Sigmoid colon (tissue), 6 donors: ENCODE measurements at regions not wholly inside any gene's neighbourhood (a gene's known extent, or its start where the extent isn't known, plus 50 kb on each side); places are given as distances from the start of the nearest gene placed in this dataset.

ENCODE experiments used
- DNase-seq: peaks from one replicate; pipeline ENCODE4 v3.0.0-alpha.2; 2019
- H3K27ac ChIP-seq, 4 donors: fragments of 200-600 bp; sonication (generic); one replicate each; pipeline ENCODE4 v1.5.1; 2016 to 2019; ENCODE audit warnings: mild to moderate bottlenecking in 1 of 4
- H3K27me3 ChIP-seq, 3 donors: fragments of 200-600 bp; sonication (generic); one replicate each; pipeline ENCODE4 v1.5.1; 2019; ENCODE audit warnings: mild to moderate bottlenecking in 1 of 3
- H3K36me3 ChIP-seq, 4 donors: fragments of 200-600 bp; sonication (generic); one replicate each; pipeline ENCODE4 v1.5.1; 2016 to 2019
- H3K4me1 ChIP-seq, 4 donors: fragments of 200-600 bp; sonication (generic); one replicate each; pipeline ENCODE4 v1.5.1; 2017 to 2019
- H3K4me3 ChIP-seq, 4 donors: fragments of 200-600 bp; sonication (generic); one replicate each; pipeline ENCODE4 v1.5.1; 2017 to 2019; ENCODE audit warnings: mild to moderate bottlenecking in 2 of 4, moderate library complexity in 1 of 4
- H3K9me3 ChIP-seq, 4 donors: fragments of 200-600 bp in 3 of 4; sonication (generic) in 3 of 4; one replicate each; pipeline versions ENCODE4 v1.5.1 to v1.6.1; 2013 to 2019
- EP300 ChIP-seq, 4 donors: sonication (generic); formaldehyde crosslinking; IDR thresholded peaks; one replicate each; pipeline ENCODE4 v1.6.1; 2017; ENCODE audit warnings: antibody characterized with exemption in 4 of 4
- POLR2A ChIP-seq, 2 donors: fragments of 450-650 bp; IDR thresholded peaks; one replicate each; pipeline ENCODE4 v1.6.1; 2016; ENCODE audit warnings: antibody characterized with exemption in 2 of 2, mild to moderate bottlenecking in 2 of 2, moderate library complexity in 2 of 2
- POLR2AphosphoS5 ChIP-seq, 4 donors: sonication (generic); formaldehyde crosslinking; IDR thresholded peaks; one replicate each; pipeline ENCODE4 v1.6.1; 2017; ENCODE audit warnings: antibody characterized with exemption in 4 of 4
- WGBS, 2 donors: extraction: QIAGEN DNeasy Blood & Tissue Kit; methylation state at CpG; one replicate each; pipeline ENCODE4 v1.1.7; 2013; 5-methylcytosine and 5-hydroxymethylcytosine counted together
- intact Hi-C: fragments of 100-400 bp; cut with DNase I; formaldehyde crosslinking; loops from one replicate; pipeline ENCODE4 v1.15.1; 2023
- TF ChIP-seq, protein P1 (sequence below), 4 experiments: fragments of 450-650 bp in 3 of 4; fragments of 200-600 bp in 1 of 4; IDR thresholded peaks; one replicate each; pipeline ENCODE4 v1.5.1; 2016 to 2019; ENCODE audit warnings: antibody characterized with exemption in 4 of 4, mild to moderate bottlenecking in 3 of 4, moderate library complexity in 2 of 4
- donor health status: healthy with polysubstance abuse.
- donor health status: healthy.

DNA sequence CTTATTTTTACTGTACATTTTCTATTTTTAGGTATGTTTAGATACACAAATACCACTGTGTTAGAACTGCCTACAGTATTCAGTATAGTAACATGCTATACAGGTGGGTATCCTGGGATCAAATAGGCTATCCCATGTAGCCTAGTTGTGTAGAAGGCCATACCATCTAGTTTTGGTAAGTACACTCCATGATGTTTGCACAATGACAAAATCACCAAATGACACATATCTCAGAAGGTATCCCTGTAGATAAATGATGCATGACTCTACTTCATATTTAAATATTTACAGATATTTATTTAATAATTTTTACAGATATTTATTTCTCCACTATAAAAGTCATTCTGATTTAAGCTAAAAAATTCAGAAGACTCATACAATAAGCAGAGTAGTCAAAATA lies 233.8 kb upstream of the OSR1 start:
- no peaks in the 10 kb centered on the region for H3K9me3 ChIP-seq
- intact Hi-C loops, result no loop called here
- TF ChIP-seq POLR2AphosphoS5 (IDR thresholded peaks at IDR 0.05), result no peak
- TF ChIP-seq, protein P1, sequence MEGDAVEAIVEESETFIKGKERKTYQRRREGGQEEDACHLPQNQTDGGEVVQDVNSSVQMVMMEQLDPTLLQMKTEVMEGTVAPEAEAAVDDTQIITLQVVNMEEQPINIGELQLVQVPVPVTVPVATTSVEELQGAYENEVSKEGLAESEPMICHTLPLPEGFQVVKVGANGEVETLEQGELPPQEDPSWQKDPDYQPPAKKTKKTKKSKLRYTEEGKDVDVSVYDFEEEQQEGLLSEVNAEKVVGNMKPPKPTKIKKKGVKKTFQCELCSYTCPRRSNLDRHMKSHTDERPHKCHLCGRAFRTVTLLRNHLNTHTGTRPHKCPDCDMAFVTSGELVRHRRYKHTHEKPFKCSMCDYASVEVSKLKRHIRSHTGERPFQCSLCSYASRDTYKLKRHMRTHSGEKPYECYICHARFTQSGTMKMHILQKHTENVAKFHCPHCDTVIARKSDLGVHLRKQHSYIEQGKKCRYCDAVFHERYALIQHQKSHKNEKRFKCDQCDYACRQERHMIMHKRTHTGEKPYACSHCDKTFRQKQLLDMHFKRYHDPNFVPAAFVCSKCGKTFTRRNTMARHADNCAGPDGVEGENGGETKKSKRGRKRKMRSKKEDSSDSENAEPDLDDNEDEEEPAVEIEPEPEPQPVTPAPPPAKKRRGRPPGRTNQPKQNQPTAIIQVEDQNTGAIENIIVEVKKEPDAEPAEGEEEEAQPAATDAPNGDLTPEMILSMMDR (IDR thresholded peaks at IDR 0.05), result no peak
- no peak for TF ChIP-seq EP300 (IDR thresholded peaks at IDR 0.05)
- TF ChIP-seq POLR2A (IDR thresholded peaks at IDR 0.05), result no peak
- no peak overlapping the region for H3K27ac ChIP-seq
- H3K4me3 ChIP-seq, result no peak overlapping the region
- no peaks in the 10 kb centered on the region for H3K27me3 ChIP-seq
- no peak for DNase-seq
- H3K4me1 ChIP-seq, result no peaks in the 10 kb centered on the region
- no peaks in the 10 kb centered on the region for H3K36me3 ChIP-seq

DNA sequence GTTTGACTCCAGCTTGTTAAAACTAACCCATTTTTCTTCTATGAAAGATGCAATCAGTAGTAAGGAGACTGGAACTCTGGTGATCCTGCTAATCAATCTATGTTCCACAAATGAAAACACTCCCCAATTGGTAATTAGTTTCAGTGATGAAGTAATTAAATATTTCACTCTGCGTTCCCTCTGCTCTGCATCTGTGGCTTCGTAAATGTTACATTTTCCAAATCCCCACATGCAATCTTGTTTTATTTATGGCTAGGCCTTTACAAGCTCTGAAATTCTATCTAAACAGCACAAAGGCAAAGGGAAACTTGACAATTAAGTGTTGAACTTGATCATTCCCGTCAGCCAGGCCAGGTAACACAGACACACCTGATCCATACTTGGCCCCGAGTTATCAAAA lies 231.4 kb upstream of the OSR1 start:
- no peak overlapping the region for H3K4me3 ChIP-seq
- no peaks in the 10 kb centered on the region for H3K27me3 ChIP-seq
- no peak for DNase-seq
- intact Hi-C loops, result no loop called here
- H3K9me3 ChIP-seq, result no peaks in the 10 kb centered on the region
- H3K4me1 ChIP-seq, result no peaks in the 10 kb centered on the region
- no peak overlapping the region for H3K27ac ChIP-seq
- H3K36me3 ChIP-seq, result no peaks in the 10 kb centered on the region
- no peak for TF ChIP-seq POLR2AphosphoS5 (IDR thresholded peaks at IDR 0.05)
- TF ChIP-seq EP300 (IDR thresholded peaks at IDR 0.05), result no peak
- TF ChIP-seq, protein P1 (IDR thresholded peaks at IDR 0.05), result no peak
- no peak for TF ChIP-seq POLR2A (IDR thresholded peaks at IDR 0.05)
- 84 to 88% methylated on average over 4 of the region's 4 CpGs for WGBS, 2 donors

DNA sequence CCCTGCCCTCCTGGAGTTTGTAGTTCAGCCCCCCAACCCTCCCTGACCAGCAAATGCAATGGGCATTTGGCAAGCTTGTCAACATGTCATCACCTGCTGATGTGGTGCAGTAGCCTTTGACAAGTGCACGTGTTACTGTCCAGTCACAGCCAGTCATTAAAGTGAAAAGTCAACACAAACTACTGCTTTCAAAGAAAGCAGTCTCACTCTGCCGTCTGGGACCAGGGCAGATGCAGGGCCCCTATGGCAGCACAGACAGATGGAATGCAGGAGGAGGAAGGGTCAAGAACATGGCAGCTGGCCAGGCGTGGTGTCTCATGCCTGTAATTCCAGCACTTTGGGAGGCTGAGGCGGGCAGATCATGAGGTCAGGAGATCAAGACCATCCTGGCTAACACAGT lies 222.4 kb upstream of the OSR1 start:
- no peak overlapping the region for H3K4me3 ChIP-seq
- no peak overlapping the region for H3K27ac ChIP-seq
- no peaks in the 10 kb centered on the region for H3K36me3 ChIP-seq
- WGBS, 2 donors, result 60 to 72% methylated on average over 4 of the region's 4 CpGs
- H3K4me1 ChIP-seq, result no peaks in the 10 kb centered on the region
- TF ChIP-seq POLR2A (IDR thresholded peaks at IDR 0.05) (no peak), EP300 (IDR thresholded peaks at IDR 0.05) (no peak), POLR2AphosphoS5 (IDR thresholded peaks at IDR 0.05) (no peak)
- TF ChIP-seq, protein P1 (IDR thresholded peaks at IDR 0.05), result no peak
- no peaks in the 10 kb centered on the region for H3K27me3 ChIP-seq
- intact Hi-C loops, result no loop called here
- H3K9me3 ChIP-seq, result no peaks in the 10 kb centered on the region
- no peak for DNase-seq

DNA sequence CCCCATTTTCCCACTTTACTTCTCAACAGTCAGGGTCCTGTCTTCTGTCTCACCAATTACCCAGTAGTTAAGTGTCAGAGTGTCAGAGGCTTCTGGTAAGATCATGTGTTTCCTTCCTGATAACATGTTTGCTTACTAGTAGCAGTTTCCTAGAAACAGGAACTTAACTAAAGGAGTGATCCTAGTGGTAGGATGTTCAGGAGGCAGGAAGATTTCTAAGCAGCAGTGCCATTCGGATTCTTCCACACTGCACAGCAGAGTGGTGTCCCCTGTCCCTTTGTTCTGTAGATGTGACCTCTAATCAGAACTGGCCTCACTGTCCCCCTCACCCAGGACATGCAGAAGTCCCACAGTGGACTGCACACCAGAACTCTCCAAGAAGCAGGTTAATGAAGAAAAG lies 221.8 kb upstream of the OSR1 start:
- DNase-seq, result no peak
- WGBS, 2 donors, result 44 to 67% methylated on average over 1 of the region's 1 CpG
- Histone ChIP-seq H3K4me1 (no peaks in the 10 kb centered on the region), H3K4me3 (no peak overlapping the region), H3K9me3 (no peaks in the 10 kb centered on the region), H3K27me3 (no peaks in the 10 kb centered on the region), H3K27ac (no peak overlapping the region), H3K36me3 (no peaks in the 10 kb centered on the region)
- intact Hi-C loops, result no loop called here
- TF ChIP-seq, protein P1 (IDR thresholded peaks at IDR 0.05), result no peak
- TF ChIP-seq POLR2A (IDR thresholded peaks at IDR 0.05) (no peak), EP300 (IDR thresholded peaks at IDR 0.05) (no peak), POLR2AphosphoS5 (IDR thresholded peaks at IDR 0.05) (no peak)

DNA sequence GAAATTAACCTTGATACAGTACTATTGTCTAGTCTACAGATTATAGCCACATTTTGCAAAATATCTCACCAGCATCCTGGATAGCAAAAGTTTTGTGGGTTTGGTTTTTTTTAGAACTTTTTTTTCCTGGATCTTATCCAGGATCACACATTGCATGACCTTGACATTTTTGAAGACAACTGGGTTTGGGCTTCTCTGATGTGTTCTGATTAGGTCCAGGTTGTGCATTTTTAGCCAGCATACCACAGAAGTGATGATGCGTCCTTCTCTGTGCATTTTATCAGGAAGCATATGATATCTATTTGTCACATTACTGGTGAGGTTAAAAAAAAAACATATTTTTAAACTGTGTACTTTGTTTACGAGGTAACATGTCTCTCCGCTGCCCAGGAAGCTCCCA lies 221.0 kb upstream of the OSR1 start:
- DNase-seq, result no peak
- Histone ChIP-seq H3K27me3 (no peaks in the 10 kb centered on the region), H3K4me3 (no peak overlapping the region), H3K9me3 (no peaks in the 10 kb centered on the region), H3K27ac (no peak overlapping the region), H3K4me1 (peaks cover 0 to 8% (median 6%) of the 10 kb centered on the region in 4 donors), H3K36me3 (no peaks in the 10 kb centered on the region)
- no peak for TF ChIP-seq POLR2A (IDR thresholded peaks at IDR 0.05)
- TF ChIP-seq POLR2AphosphoS5 (IDR thresholded peaks at IDR 0.05), result no peak
- TF ChIP-seq, protein P1 (IDR thresholded peaks at IDR 0.05), result no peak
- no peak for TF ChIP-seq EP300 (IDR thresholded peaks at IDR 0.05)
- WGBS, 2 donors, result 71 to 86% methylated on average over 3 of the region's 3 CpGs
- intact Hi-C loops, result no loop called here
